Hepatocyte (in vitro differentiated cells): ENCODE measurements at regions not wholly inside any gene's neighbourhood (a gene's known extent, or its start where the extent isn't known, plus 50 kb on each side); places are given as distances from the start of the nearest gene placed in this dataset.

ENCODE experiments used
- CTCF ChIP-seq: fragments of 200-600 bp; sonication (generic); IDR thresholded peaks from 2 replicates; pipeline ENCODE4 v1.5.1; 2016; ENCODE audit warnings: antibody characterized with exemption, mild to moderate bottlenecking; ENCODE audit not compliant: poor library complexity
- EZH2 ChIP-seq: fragments of 200-600 bp; sonication (generic); IDR thresholded peaks from 2 replicates; pipeline ENCODE4 v1.6.1; 2016; ENCODE audit warnings: antibody characterized with exemption, mild to moderate bottlenecking, borderline replicate concordance

- TF ChIP-seq CTCF (no peak), EZH2 (no peak)
Measured at GRCh38 chr11:21896746-21897602, 295.9 kb upstream of the ANO5 start.
